ENCODE measurements at regions not wholly inside any gene's neighbourhood (a gene's known extent, or its start where the extent isn't known, plus 50 kb on each side); places are given as distances from the start of the nearest gene placed in this dataset.

DNA sequence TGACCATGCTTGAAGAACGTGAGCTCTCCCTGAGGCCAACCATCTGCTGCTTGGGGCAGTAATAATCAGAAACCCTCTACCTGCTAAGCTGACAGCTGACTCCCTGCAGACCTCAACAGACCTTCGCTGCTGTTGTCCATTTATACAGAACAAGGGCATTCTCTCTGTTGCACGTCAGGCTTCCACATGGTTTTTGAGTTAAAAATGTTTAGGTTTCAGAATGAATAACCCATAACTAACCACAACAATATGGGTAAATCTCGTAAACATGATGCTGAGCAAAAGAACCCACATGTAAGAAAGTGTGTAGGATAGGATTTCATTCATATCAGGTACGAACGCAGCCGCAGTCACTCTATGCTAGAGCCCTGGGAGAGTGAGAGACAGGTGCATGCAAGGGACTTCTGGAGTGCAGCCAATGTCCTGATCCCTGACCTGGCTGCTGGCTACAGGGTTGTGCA is 348.5 kb downstream of the MED10 start:
- TF ChIP-seq, protein P1, sequence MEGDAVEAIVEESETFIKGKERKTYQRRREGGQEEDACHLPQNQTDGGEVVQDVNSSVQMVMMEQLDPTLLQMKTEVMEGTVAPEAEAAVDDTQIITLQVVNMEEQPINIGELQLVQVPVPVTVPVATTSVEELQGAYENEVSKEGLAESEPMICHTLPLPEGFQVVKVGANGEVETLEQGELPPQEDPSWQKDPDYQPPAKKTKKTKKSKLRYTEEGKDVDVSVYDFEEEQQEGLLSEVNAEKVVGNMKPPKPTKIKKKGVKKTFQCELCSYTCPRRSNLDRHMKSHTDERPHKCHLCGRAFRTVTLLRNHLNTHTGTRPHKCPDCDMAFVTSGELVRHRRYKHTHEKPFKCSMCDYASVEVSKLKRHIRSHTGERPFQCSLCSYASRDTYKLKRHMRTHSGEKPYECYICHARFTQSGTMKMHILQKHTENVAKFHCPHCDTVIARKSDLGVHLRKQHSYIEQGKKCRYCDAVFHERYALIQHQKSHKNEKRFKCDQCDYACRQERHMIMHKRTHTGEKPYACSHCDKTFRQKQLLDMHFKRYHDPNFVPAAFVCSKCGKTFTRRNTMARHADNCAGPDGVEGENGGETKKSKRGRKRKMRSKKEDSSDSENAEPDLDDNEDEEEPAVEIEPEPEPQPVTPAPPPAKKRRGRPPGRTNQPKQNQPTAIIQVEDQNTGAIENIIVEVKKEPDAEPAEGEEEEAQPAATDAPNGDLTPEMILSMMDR (IDR thresholded peaks at IDR 0.05): no peak
- TF ChIP-seq POLR2A (IDR thresholded peaks at IDR 0.05) (no peak), POLR2AphosphoS5 (IDR thresholded peaks at IDR 0.05) (no peak)
